Kidney (tissue), 13 donors: ENCODE measurements at regions not wholly inside any gene's neighbourhood (a gene's known extent, or its start where the extent isn't known, plus 50 kb on each side); places are given as distances from the start of the nearest gene placed in this dataset.
"Not testable (repeated sequence)": the region's sequence is repeated elsewhere in the genome, so short reads cannot be mapped to it uniquely, and the experiment has no call there.

Source experiments
- DNase-seq, 5 donors: peaks; one replicate each; pipeline ENCODE4 v3.0.0-alpha.2; 2013 to 2020
- FAIRE-seq: peaks from 2 replicates; lab custom pipeline; 2012; peaks lifted over from hg19 to GRCh38; lab: Jason Lieb, UNC
- H3K27ac ChIP-seq, 2 donors: one replicate each; pipeline ENCODE4 v1.7.0; 2013; ENCODE audit warnings: low read depth in 2 of 2, low read length in 2 of 2, inconsistent platforms in 1 of 2
- H3K27me3 ChIP-seq: one replicate; pipeline ENCODE4 v1.7.1; 2013; ENCODE audit warnings: low read length, inconsistent platforms; ENCODE audit not compliant: control insufficient read depth, insufficient read depth
- H3K36me3 ChIP-seq, 3 donors: one replicate each; pipeline versions ENCODE4 v1.7.0 to v1.7.1; 2013; ENCODE audit warnings: low read length in 3 of 3, control low read depth in 1 of 3, inconsistent platforms in 1 of 3; ENCODE audit not compliant: insufficient read depth in 3 of 3, control insufficient read depth in 2 of 3
- H3K4me1 ChIP-seq, 3 donors: one replicate each; pipeline versions ENCODE4 v1.7.0 to v1.7.1; 2013; ENCODE audit warnings: low read length in 3 of 3, inconsistent platforms in 1 of 3, low read depth in 1 of 3; ENCODE audit not compliant: control insufficient read depth in 2 of 3, insufficient read depth in 2 of 3
- H3K4me3 ChIP-seq, 3 donors: one replicate each; pipeline versions ENCODE4 v1.7.0 to v1.8.1; 2013; ENCODE audit warnings: low read length in 3 of 3, control low read depth in 1 of 3, inconsistent platforms in 1 of 3
- H3K9ac ChIP-seq, 3 donors: one replicate each; pipeline versions ENCODE4 v1.7.0 to v1.7.1; 2013; ENCODE audit warnings: low read length in 3 of 3, control low read depth in 1 of 3, inconsistent platforms in 1 of 3
- H3K9me3 ChIP-seq, 3 donors: one replicate each; pipeline versions ENCODE4 v1.7.0 to v1.7.1; 2013; ENCODE audit warnings: low read length in 3 of 3, control low read depth in 1 of 3, inconsistent platforms in 1 of 3; ENCODE audit not compliant: control insufficient read depth in 2 of 3, insufficient read depth in 1 of 3
- CTCF ChIP-seq: IDR thresholded peaks from 3 replicates; pipeline ENCODE4 v1.5.1; 2012; ENCODE audit warnings: mild to moderate bottlenecking, moderate library complexity, borderline replicate concordance; ENCODE audit not compliant: insufficient read depth; ENCODE audit errors: extremely low read depth
- intact Hi-C: fragments of 100-400 bp; cut with DNase I; formaldehyde crosslinking; loops from one replicate; pipeline ENCODE4 v1.11.1; 2022
- donor health status: control.
- donor health status: control.
- donor health status: control.
- donor health status: control.
- donor health status: control.
- donor health status: DM: yes; HTN: yes; CAD: no.
- donor health status: Normal renal cell carcinoma (clear cell type).

- intact Hi-C loops, result no loop called here
- no peak overlapping the region for H3K9ac ChIP-seq
- no peak for TF ChIP-seq CTCF
- no peaks in the 10 kb centered on the region for H3K36me3 ChIP-seq
- H3K4me3 ChIP-seq, result no peak overlapping the region
- no peak for DNase-seq
- no peak for FAIRE-seq
- no peaks in the 10 kb centered on the region for H3K4me1 ChIP-seq
- no peaks in the 10 kb centered on the region for H3K27me3 ChIP-seq
- H3K27ac ChIP-seq, result no peak overlapping the region
- H3K9me3 ChIP-seq, result no peaks in the 10 kb centered on the region
These were observed 456.5 kb downstream of the EPHA7 start for GRCh38 chr6:92962846-92963245.

GRCh38 chr6:92952111-92952510 lies 467.2 kb downstream of the EPHA7 start:
- H3K9me3 ChIP-seq, H3K4me3 ChIP-seq, H3K9ac ChIP-seq, H3K4me1 ChIP-seq, H3K27me3 ChIP-seq, FAIRE-seq, H3K36me3 ChIP-seq, DNase-seq, H3K27ac ChIP-seq, intact Hi-C loops: not testable (repeated sequence)

GRCh38 chr6:92945799-92946198 lies 473.6 kb downstream of the EPHA7 start:
- H3K27ac ChIP-seq, result no peak overlapping the region
- no peaks in the 10 kb centered on the region for H3K27me3 ChIP-seq
- no peaks in the 10 kb centered on the region for H3K9me3 ChIP-seq
- no peaks in the 10 kb centered on the region for H3K36me3 ChIP-seq
- TF ChIP-seq CTCF, result no peak
- FAIRE-seq, result no peak
- no peaks in the 10 kb centered on the region for H3K4me1 ChIP-seq
- no peak overlapping the region for H3K4me3 ChIP-seq
- no peak for DNase-seq
- intact Hi-C loops, result no loop called here
- H3K9ac ChIP-seq, result no peak overlapping the region

- DNase-seq (peak in 2 of 5 donors; percentile 9 to 46), FAIRE-seq (no peak)
- Histone ChIP-seq H3K9me3 (no peaks in the 10 kb centered on the region), H3K36me3 (no peaks in the 10 kb centered on the region), H3K4me1 (no peaks in the 10 kb centered on the region), H3K9ac (no peak overlapping the region), H3K4me3 (no peak overlapping the region), H3K27me3 (no peaks in the 10 kb centered on the region), H3K27ac (no peak overlapping the region)
- TF ChIP-seq CTCF, result no peak
- intact Hi-C loops, result no loop called here
These were observed 475.2 kb downstream of the EPHA7 start for GRCh38 chr6:92944132-92944531.
